ENCODE measurements at regions not wholly inside any gene's neighbourhood (a gene's known extent, or its start where the extent isn't known, plus 50 kb on each side); places are given as distances from the start of the nearest gene placed in this dataset.

GRCh38 chr5:161030229-161030628 is 178.2 kb upstream of the ATP10B start:
- no peak for DNase-seq
- Histone ChIP-seq H3K27ac (ENCODE audit: low read length) (no peak overlapping the region), H3K9me3 (no peaks in the 10 kb centered on the region), H3K27me3 (replicated peaks in 1 of 2; ENCODE audit: control insufficient read depth in 2 of 2, extremely low read depth in 1 of 2, insufficient read depth in 2 of 2, low read length in 1 of 2) (no peaks in the 10 kb centered on the region), H3K4me1 (ENCODE audit: control insufficient read depth in 1 of 2, extremely low read depth in 1 of 2, insufficient read depth in 2 of 2, low read length in 2 of 2) (no peaks in the 10 kb centered on the region), H3K36me3 (ENCODE audit: control insufficient read depth in 2 of 2, extremely low read depth in 1 of 2, insufficient read depth in 1 of 2, low read length in 1 of 2) (no peaks in the 10 kb centered on the region), H3K4me3 (ENCODE audit: control insufficient read depth in 1 of 2, extremely low read depth in 1 of 2, low read length in 1 of 2) (no peak overlapping the region)
- Mint-ChIP-seq H3K9me3 (no peaks in the 10 kb centered on the region), H3K27me3 (no peaks in the 10 kb centered on the region), H3K4me1 (no peaks in the 10 kb centered on the region), H3K27ac (no peak overlapping the region), H3K36me3 (no peaks in the 10 kb centered on the region), H3K4me3 (no peak overlapping the region)
- ATAC-seq (replicated peaks in 1 of 4) = no peak
- ChIA-PET POLR2A (no interaction called here), CTCF (no interaction called here)
- WGBS (ENCODE audit: insufficient coverage) = no CpG with 5 or more reads among the region's 3 CpGs

DNA sequence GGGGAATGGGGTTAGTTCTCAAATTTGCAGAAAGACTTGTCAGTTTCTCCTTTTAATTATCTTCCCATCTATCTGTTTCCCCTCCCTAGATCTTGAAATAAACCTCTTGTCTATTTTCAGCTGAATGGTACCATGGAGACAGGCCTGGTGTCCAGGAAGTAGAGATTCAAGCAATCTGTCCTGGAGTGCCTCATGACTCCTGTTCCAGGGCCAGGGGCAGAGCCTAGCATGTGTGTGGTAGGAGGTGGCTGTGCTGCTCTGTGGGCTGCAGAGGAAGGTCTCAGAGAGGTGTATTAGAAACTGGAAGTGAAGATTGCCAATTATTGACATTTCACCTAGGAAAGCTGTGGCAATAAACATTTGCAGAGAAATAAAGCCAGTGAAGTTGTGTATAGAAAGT is 175.8 kb upstream of the ATP10B start:
- Mint-ChIP-seq H3K9me3 (no peaks in the 10 kb centered on the region), H3K36me3 (no peaks in the 10 kb centered on the region), H3K4me3 (no peak overlapping the region), H3K27me3 (peaks cover 0 to 2% of the 10 kb centered on the region in 2 donors), H3K4me1 (no peaks in the 10 kb centered on the region), H3K27ac (no peak overlapping the region)
- no peaks in the 10 kb centered on the region for H3K36me3 ChIP-seq (ENCODE audit: control insufficient read depth in 2 of 2, extremely low read depth in 1 of 2, insufficient read depth in 1 of 2, low read length in 1 of 2)
- H3K27me3 ChIP-seq (replicated peaks in 1 of 2; ENCODE audit: control insufficient read depth in 2 of 2, extremely low read depth in 1 of 2, insufficient read depth in 2 of 2, low read length in 1 of 2) = no peaks in the 10 kb centered on the region
- ATAC-seq (replicated peaks in 1 of 4) (no peak), DNase-seq (no peak)
- no peak overlapping the region for H3K27ac ChIP-seq (ENCODE audit: low read length)
- CTCF ChIA-PET = no interaction called here
- POLR2A ChIA-PET = interaction anchor here in 1 of 2 donors (0.6 kb wide), 1 partner anchor 1495 kb away, joined by 3 read pairs; no protein-coding TSS in a partner anchor
- H3K9me3 ChIP-seq = no peaks in the 10 kb centered on the region
- no peak overlapping the region for H3K4me3 ChIP-seq (ENCODE audit: control insufficient read depth in 1 of 2, extremely low read depth in 1 of 2, low read length in 1 of 2)
- no peaks in the 10 kb centered on the region for H3K4me1 ChIP-seq (ENCODE audit: control insufficient read depth in 1 of 2, extremely low read depth in 1 of 2, insufficient read depth in 2 of 2, low read length in 2 of 2)

DNA sequence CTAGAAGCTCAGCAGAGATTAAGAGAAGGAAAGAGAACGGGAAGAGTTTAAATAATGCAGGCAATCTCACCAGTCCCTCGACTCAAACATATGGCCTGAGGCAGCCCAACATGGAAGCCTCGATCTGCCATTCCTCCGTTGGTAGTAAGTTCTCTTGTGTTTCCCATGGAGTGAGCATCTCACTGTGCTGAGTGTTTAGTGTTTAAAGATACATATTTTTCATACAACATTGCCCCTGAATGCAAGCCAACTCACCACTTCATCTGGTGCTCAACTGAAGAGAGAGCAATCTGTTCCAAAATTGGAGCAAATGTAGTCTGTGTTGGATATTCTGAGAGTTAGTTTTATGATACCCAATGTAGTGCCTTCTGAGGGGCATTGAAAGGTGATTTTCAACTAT is 171.5 kb upstream of the ATP10B start:
- no peaks in the 10 kb centered on the region for H3K9me3 ChIP-seq
- H3K27me3 ChIP-seq (replicated peaks in 1 of 2; ENCODE audit: control insufficient read depth in 2 of 2, extremely low read depth in 1 of 2, insufficient read depth in 2 of 2, low read length in 1 of 2) = no peaks in the 10 kb centered on the region
- H3K4me3 ChIP-seq (ENCODE audit: control insufficient read depth in 1 of 2, extremely low read depth in 1 of 2, low read length in 1 of 2) = no peak overlapping the region
- H3K36me3 Mint-ChIP-seq = no peaks in the 10 kb centered on the region
- H3K4me1 Mint-ChIP-seq = no peaks in the 10 kb centered on the region
- no peaks in the 10 kb centered on the region for H3K9me3 Mint-ChIP-seq
- no peaks in the 10 kb centered on the region for H3K4me1 ChIP-seq (ENCODE audit: control insufficient read depth in 1 of 2, extremely low read depth in 1 of 2, insufficient read depth in 2 of 2, low read length in 2 of 2)
- H3K27ac ChIP-seq (ENCODE audit: low read length) = no peak overlapping the region
- H3K27ac Mint-ChIP-seq = no peak overlapping the region
- H3K36me3 ChIP-seq (ENCODE audit: control insufficient read depth in 2 of 2, extremely low read depth in 1 of 2, insufficient read depth in 1 of 2, low read length in 1 of 2) = no peaks in the 10 kb centered on the region
- no peak for ATAC-seq (replicated peaks in 1 of 4)
- peaks cover 3 to 8% of the 10 kb centered on the region in 2 donors for H3K27me3 Mint-ChIP-seq
- no CpG with 5 or more reads among the region's 4 CpGs for WGBS (ENCODE audit: insufficient coverage)
- POLR2A ChIA-PET = no interaction called here
- no peak for DNase-seq
- H3K4me3 Mint-ChIP-seq = no peak overlapping the region
- CTCF ChIA-PET = no interaction called here

GRCh38 chr5:161022151-161022550 is 170.1 kb upstream of the ATP10B start:
- H3K27ac Mint-ChIP-seq = no peak overlapping the region
- ATAC-seq (replicated peaks in 1 of 4) (no peak), DNase-seq (no peak)
- H3K4me3 Mint-ChIP-seq = no peak overlapping the region
- Histone ChIP-seq H3K27ac (ENCODE audit: low read length) (no peak overlapping the region), H3K9me3 (no peaks in the 10 kb centered on the region), H3K4me3 (ENCODE audit: control insufficient read depth in 1 of 2, extremely low read depth in 1 of 2, low read length in 1 of 2) (no peak overlapping the region), H3K36me3 (ENCODE audit: control insufficient read depth in 2 of 2, extremely low read depth in 1 of 2, insufficient read depth in 1 of 2, low read length in 1 of 2) (no peaks in the 10 kb centered on the region), H3K4me1 (ENCODE audit: control insufficient read depth in 1 of 2, extremely low read depth in 1 of 2, insufficient read depth in 2 of 2, low read length in 2 of 2) (no peaks in the 10 kb centered on the region), H3K27me3 (replicated peaks in 1 of 2; ENCODE audit: control insufficient read depth in 2 of 2, extremely low read depth in 1 of 2, insufficient read depth in 2 of 2, low read length in 1 of 2) (no peaks in the 10 kb centered on the region)
- peaks cover 0 to 5% (median 3%) of the 10 kb centered on the region in 3 donors for H3K9me3 Mint-ChIP-seq
- no CpG with 5 or more reads among the region's 2 CpGs for WGBS (ENCODE audit: insufficient coverage)
- POLR2A ChIA-PET = no interaction called here
- peaks cover 5 to 8% of the 10 kb centered on the region in 2 donors for H3K27me3 Mint-ChIP-seq
- H3K36me3 Mint-ChIP-seq = no peaks in the 10 kb centered on the region
- CTCF ChIA-PET = no interaction called here
- H3K4me1 Mint-ChIP-seq = no peaks in the 10 kb centered on the region

DNA sequence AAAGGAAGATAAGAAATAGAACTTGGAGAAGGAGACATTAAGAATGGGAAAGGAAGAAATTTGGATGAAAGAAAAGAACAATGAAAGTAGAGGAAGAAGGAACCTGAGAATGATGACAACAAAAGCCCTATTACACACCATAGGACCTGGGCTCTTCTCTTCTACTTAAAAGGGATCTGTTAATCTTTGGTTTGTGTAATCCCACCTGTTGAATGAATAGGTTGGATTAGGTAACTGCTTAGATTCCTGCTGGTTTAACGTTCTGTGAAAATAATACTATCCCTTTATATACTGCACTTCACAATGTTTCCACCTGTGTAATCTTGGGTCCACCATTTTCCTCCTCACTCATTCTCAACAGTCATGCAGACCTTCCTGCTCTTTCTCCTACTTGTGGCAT is 157.8 kb upstream of the ATP10B start:
- Histone ChIP-seq H3K27ac (ENCODE audit: low read length) (no peak overlapping the region), H3K9me3 (no peaks in the 10 kb centered on the region), H3K4me1 (ENCODE audit: control insufficient read depth in 1 of 2, extremely low read depth in 1 of 2, insufficient read depth in 2 of 2, low read length in 2 of 2) (no peaks in the 10 kb centered on the region), H3K27me3 (replicated peaks in 1 of 2; ENCODE audit: control insufficient read depth in 2 of 2, extremely low read depth in 1 of 2, insufficient read depth in 2 of 2, low read length in 1 of 2) (no peaks in the 10 kb centered on the region), H3K36me3 (ENCODE audit: control insufficient read depth in 2 of 2, extremely low read depth in 1 of 2, insufficient read depth in 1 of 2, low read length in 1 of 2) (no peaks in the 10 kb centered on the region), H3K4me3 (ENCODE audit: control insufficient read depth in 1 of 2, extremely low read depth in 1 of 2, low read length in 1 of 2) (no peak overlapping the region)
- H3K4me1 Mint-ChIP-seq = no peaks in the 10 kb centered on the region
- ATAC-seq (replicated peaks in 1 of 4) (no peak), DNase-seq (no peak)
- H3K27me3 Mint-ChIP-seq = peaks cover 0 to 2% of the 10 kb centered on the region in 2 donors
- POLR2A ChIA-PET = no interaction called here
- H3K36me3 Mint-ChIP-seq = no peaks in the 10 kb centered on the region
- H3K4me3 Mint-ChIP-seq = no peak overlapping the region
- no CpG with 5 or more reads among the region's 1 CpG for WGBS (ENCODE audit: insufficient coverage)
- H3K27ac Mint-ChIP-seq = no peak overlapping the region
- H3K9me3 Mint-ChIP-seq = peaks cover 0 to 8% (median 8%) of the 10 kb centered on the region in 3 donors
- CTCF ChIA-PET = no interaction called here

- H3K9me3 Mint-ChIP-seq = peaks cover 0 to 12% (median 11%) of the 10 kb centered on the region in 3 donors
- POLR2A ChIA-PET = no interaction called here
- Histone ChIP-seq H3K27ac (ENCODE audit: low read length) (no peak overlapping the region), H3K4me3 (ENCODE audit: control insufficient read depth in 1 of 2, extremely low read depth in 1 of 2, low read length in 1 of 2) (no peak overlapping the region), H3K36me3 (ENCODE audit: control insufficient read depth in 2 of 2, extremely low read depth in 1 of 2, insufficient read depth in 1 of 2, low read length in 1 of 2) (no peaks in the 10 kb centered on the region), H3K4me1 (ENCODE audit: control insufficient read depth in 1 of 2, extremely low read depth in 1 of 2, insufficient read depth in 2 of 2, low read length in 2 of 2) (no peaks in the 10 kb centered on the region), H3K27me3 (replicated peaks in 1 of 2; ENCODE audit: control insufficient read depth in 2 of 2, extremely low read depth in 1 of 2, insufficient read depth in 2 of 2, low read length in 1 of 2) (no peaks in the 10 kb centered on the region), H3K9me3 (no peaks in the 10 kb centered on the region)
- H3K27ac Mint-ChIP-seq = no peak overlapping the region
- H3K27me3 Mint-ChIP-seq = peaks cover 0 to 2% of the 10 kb centered on the region in 2 donors
- no peak overlapping the region for H3K4me3 Mint-ChIP-seq
- no CpG with 5 or more reads among the region's 2 CpGs for WGBS (ENCODE audit: insufficient coverage)
- H3K4me1 Mint-ChIP-seq = no peaks in the 10 kb centered on the region
- H3K36me3 Mint-ChIP-seq = no peaks in the 10 kb centered on the region
- ATAC-seq (replicated peaks in 1 of 4) (no peak), DNase-seq (no peak)
- CTCF ChIA-PET = no interaction called here
Observed at GRCh38 chr5:161009194-161009593, 157.2 kb upstream of the ATP10B start.

GRCh38 chr5:161007879-161008278 is 155.9 kb upstream of the ATP10B start:
- CTCF ChIA-PET = no interaction called here
- Histone ChIP-seq H3K4me1 (ENCODE audit: control insufficient read depth in 1 of 2, extremely low read depth in 1 of 2, insufficient read depth in 2 of 2, low read length in 2 of 2) (no peaks in the 10 kb centered on the region), H3K27ac (ENCODE audit: low read length) (no peak overlapping the region), H3K4me3 (ENCODE audit: control insufficient read depth in 1 of 2, extremely low read depth in 1 of 2, low read length in 1 of 2) (no peak overlapping the region), H3K27me3 (replicated peaks in 1 of 2; ENCODE audit: control insufficient read depth in 2 of 2, extremely low read depth in 1 of 2, insufficient read depth in 2 of 2, low read length in 1 of 2) (no peaks in the 10 kb centered on the region), H3K9me3 (no peaks in the 10 kb centered on the region), H3K36me3 (ENCODE audit: control insufficient read depth in 2 of 2, extremely low read depth in 1 of 2, insufficient read depth in 1 of 2, low read length in 1 of 2) (no peaks in the 10 kb centered on the region)
- Mint-ChIP-seq H3K27me3 (peaks cover 0 to 2% of the 10 kb centered on the region in 2 donors), H3K4me1 (no peaks in the 10 kb centered on the region), H3K36me3 (no peaks in the 10 kb centered on the region), H3K27ac (no peak overlapping the region), H3K4me3 (no peak overlapping the region), H3K9me3 (peaks cover 0 to 21% (median 17%) of the 10 kb centered on the region in 3 donors)
- ATAC-seq (replicated peaks in 1 of 4) = no peak
- WGBS (ENCODE audit: insufficient coverage) = 43% methylated on average over 2 of the region's 2 CpGs
- no peak for DNase-seq
- POLR2A ChIA-PET = no interaction called here
